HEK293 (cell line): ENCODE measurements at regions not wholly inside any gene's neighbourhood (a gene's known extent, or its start where the extent isn't known, plus 50 kb on each side); places are given as distances from the start of the nearest gene placed in this dataset.

ENCODE experiments used
- CTCF ChIP-seq: fragments of 450-650 bp; formaldehyde crosslinking; IDR thresholded peaks from 2 replicates; pipeline ENCODE4 v1.5.1; 2016; ENCODE audit warnings: missing biosample characterization, missing genetic modification characterization
- TCF7L2 ChIP-seq: IDR thresholded peaks from 2 replicates; pipeline ENCODE4 v1.6.1; 2011; ENCODE audit warnings: low read depth, mild to moderate bottlenecking, inconsistent platforms, low read length, moderate library complexity, borderline replicate concordance
- ZNF513 ChIP-seq: fragments of 450-650 bp; IDR thresholded peaks from 2 replicates; pipeline ENCODE4 v1.5.1; 2018; ENCODE audit warnings: missing biosample characterization, missing genetic modification characterization

- TF ChIP-seq TCF7L2 (no peak), CTCF (tag by site-specific recombination) (no peak), ZNF513 (tag by site-specific recombination) (no peak)
Observed at GRCh38 chr2:43142921-43143438, 83.4 kb downstream of the ZFP36L2 start.
